MCF 10A (cell line): ENCODE measurements at regions not wholly inside any gene's neighbourhood (a gene's known extent, or its start where the extent isn't known, plus 50 kb on each side); places are given as distances from the start of the nearest gene placed in this dataset.

Experiments used
- BruUV-seq: library from RNA; stranded (reverse); fragments of 400-500 nt; replicated peaks from 2 replicates; lab custom pipeline; 2021; lab: Mats Ljungman, UMichigan
- CTCF ChIA-PET: fragments of 300-600 bp; sonication (Branson Sonifier 250); formaldehyde crosslinking; extraction: SDS; loops from one replicate; lab custom pipeline; 2021; ENCODE audit warnings: antibody characterized with exemption, inconsistent platforms; lab: Yijun Ruan, JAX
- POLR2A ChIA-PET: fragments of 300-600, 350-650 bp; sonication (Branson Sonifier 250); formaldehyde crosslinking; extraction: SDS; loops from one replicate; lab custom pipeline; 2020; ENCODE audit warnings: antibody characterized with exemption, inconsistent platforms; lab: Yijun Ruan, JAX
- DNase-seq: peaks from one replicate; pipeline ENCODE4 v3.0.0-alpha.2; 2018; ENCODE audit not compliant: unreplicated experiment
- H3K27ac Mint-ChIP-seq: one replicate; pipeline ENCODE4 v1.8.0; 2022; ENCODE audit warnings: mild to moderate bottlenecking, low read depth, mixed read lengths; ENCODE audit not compliant: unreplicated experiment
- H3K27me3 Mint-ChIP-seq: one replicate; pipeline ENCODE4 v1.8.0; 2022; ENCODE audit warnings: mixed read lengths; ENCODE audit not compliant: insufficient read depth, unreplicated experiment
- H3K36me3 Mint-ChIP-seq: one replicate; pipeline ENCODE4 v1.8.0; 2022; ENCODE audit warnings: mild to moderate bottlenecking, moderate library complexity, mixed read lengths; ENCODE audit not compliant: insufficient read depth, unreplicated experiment
- H3K4me1 Mint-ChIP-seq: one replicate; pipeline ENCODE4 v1.8.0; 2022; ENCODE audit warnings: mixed read lengths; ENCODE audit not compliant: insufficient read depth, unreplicated experiment
- H3K4me3 Mint-ChIP-seq: one replicate; pipeline ENCODE4 v1.8.0; 2022; ENCODE audit warnings: mild to moderate bottlenecking, moderate library complexity, mixed read lengths; ENCODE audit not compliant: unreplicated experiment
- H3K9me3 Mint-ChIP-seq: one replicate; pipeline ENCODE4 v1.8.0; 2022; ENCODE audit warnings: mixed read lengths; ENCODE audit not compliant: unreplicated experiment
- intact Hi-C: fragments of 100-400 bp; cut with micrococcal nuclease; formaldehyde crosslinking; loops from 2 replicates; pipeline ENCODE4 v1.14.1; 2022
- TF ChIP-seq, protein P1 (sequence below): fragments of 200-600 bp; IDR thresholded peaks from one replicate; pipeline ENCODE4 v1.8.0; 2022; ENCODE audit warnings: antibody characterized with exemption, mild to moderate bottlenecking; ENCODE audit not compliant: unreplicated experiment

DNA sequence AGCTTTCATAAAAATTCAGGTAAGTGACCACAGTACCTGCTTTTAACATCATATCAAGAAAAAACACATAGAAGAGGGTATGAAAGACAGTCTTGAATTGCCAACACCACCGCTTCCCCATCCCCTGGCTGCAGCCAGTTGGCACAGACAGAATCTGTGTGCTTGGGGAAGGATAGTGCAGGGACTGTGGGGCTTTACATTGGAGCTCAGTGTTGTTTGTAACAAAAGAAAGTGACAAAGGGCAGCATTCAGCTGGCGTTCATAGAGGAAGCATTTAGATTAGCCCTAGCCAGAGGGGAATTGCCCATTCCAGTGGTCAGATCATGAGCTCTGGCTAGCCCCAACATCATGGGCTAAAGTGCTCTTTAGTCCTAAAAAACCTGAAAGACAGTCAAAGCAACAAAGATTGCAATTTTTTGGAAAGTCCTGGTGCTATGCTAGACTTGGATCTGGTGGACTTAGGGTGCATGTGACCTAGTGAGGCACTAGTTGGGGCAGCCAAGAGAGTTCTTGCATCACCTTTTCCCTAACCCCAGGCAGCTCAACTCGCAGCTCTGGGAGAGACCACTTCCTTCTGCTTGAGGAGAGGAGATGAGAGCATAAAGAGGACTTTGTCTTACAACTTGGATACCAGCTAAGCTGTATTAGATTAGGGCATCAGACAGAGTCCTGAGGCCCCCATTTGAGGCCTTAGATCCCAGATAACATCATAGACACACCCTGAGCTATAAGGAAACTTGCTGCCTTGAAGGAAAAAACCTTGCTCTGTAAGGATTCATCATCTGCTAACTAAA, 1602.4 kb upstream of the ADGRL3 start:
- H3K27me3 Mint-ChIP-seq: no peaks in the 10 kb centered on the region
- H3K9me3 Mint-ChIP-seq: no peaks in the 10 kb centered on the region
- CTCF ChIA-PET: interaction anchor here (0.6 kb wide), 1 partner anchor 259 kb away, joined by 3 read pairs; no protein-coding TSS in a partner anchor
- POLR2A ChIA-PET: no interaction called here
- intact Hi-C loops: no loop called here
- H3K36me3 Mint-ChIP-seq: peaks cover 6% of the 10 kb centered on the region
- TF ChIP-seq, protein P1, sequence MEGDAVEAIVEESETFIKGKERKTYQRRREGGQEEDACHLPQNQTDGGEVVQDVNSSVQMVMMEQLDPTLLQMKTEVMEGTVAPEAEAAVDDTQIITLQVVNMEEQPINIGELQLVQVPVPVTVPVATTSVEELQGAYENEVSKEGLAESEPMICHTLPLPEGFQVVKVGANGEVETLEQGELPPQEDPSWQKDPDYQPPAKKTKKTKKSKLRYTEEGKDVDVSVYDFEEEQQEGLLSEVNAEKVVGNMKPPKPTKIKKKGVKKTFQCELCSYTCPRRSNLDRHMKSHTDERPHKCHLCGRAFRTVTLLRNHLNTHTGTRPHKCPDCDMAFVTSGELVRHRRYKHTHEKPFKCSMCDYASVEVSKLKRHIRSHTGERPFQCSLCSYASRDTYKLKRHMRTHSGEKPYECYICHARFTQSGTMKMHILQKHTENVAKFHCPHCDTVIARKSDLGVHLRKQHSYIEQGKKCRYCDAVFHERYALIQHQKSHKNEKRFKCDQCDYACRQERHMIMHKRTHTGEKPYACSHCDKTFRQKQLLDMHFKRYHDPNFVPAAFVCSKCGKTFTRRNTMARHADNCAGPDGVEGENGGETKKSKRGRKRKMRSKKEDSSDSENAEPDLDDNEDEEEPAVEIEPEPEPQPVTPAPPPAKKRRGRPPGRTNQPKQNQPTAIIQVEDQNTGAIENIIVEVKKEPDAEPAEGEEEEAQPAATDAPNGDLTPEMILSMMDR: no peak
- no peak for DNase-seq
- no peak overlapping the region for H3K4me3 Mint-ChIP-seq
- no peaks in the 10 kb centered on the region for H3K4me1 Mint-ChIP-seq
- BruUV-seq: no TSS peak
- H3K27ac Mint-ChIP-seq: no peak overlapping the region

DNA sequence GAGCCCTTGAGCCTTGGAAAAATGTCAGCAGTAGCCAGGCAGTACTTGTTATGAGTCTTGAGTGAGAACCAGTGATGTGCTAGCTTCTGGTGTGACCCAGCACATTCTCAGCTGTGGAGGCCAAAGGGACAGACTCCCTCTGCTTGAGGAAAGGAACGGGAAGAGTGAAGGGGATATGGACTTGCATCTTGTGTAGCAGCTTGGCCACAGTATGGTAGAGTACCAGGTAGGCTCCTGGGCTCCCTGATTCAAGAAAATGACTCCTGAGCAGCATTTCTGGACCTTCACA, 1601.9 kb upstream of the ADGRL3 start:
- POLR2A ChIA-PET: no interaction called here
- DNase-seq: no peak
- CTCF ChIA-PET: no interaction called here
- no peaks in the 10 kb centered on the region for H3K27me3 Mint-ChIP-seq
- no peaks in the 10 kb centered on the region for H3K9me3 Mint-ChIP-seq
- intact Hi-C loops: no loop called here
- no peaks in the 10 kb centered on the region for H3K4me1 Mint-ChIP-seq
- TF ChIP-seq, protein P1: no peak
- no peak overlapping the region for H3K4me3 Mint-ChIP-seq
- H3K36me3 Mint-ChIP-seq: peaks cover 6% of the 10 kb centered on the region
- no TSS peak for BruUV-seq
- H3K27ac Mint-ChIP-seq: no peak overlapping the region

DNA sequence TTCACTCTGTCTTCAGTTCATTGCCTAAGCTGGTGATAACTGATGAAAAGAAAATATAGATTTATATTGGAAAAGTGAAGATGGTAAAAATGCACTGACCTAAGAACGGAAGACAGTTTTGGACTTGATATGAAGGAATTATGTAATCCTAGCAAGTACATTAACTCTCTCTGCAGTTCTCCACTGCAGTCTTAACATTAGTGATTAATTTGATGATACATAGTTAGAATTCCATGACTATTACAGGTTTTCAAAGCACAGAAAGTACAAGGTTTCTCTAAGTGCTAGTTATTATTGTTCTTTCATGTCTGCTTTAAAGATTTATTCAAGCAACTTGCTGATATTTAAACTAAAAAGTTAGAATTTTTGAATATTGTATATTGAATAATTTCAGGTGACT, 1591.7 kb upstream of the ADGRL3 start:
- Mint-ChIP-seq H3K9me3 (no peaks in the 10 kb centered on the region), H3K27ac (no peak overlapping the region), H3K4me3 (no peak overlapping the region), H3K4me1 (peaks cover 7% of the 10 kb centered on the region), H3K36me3 (no peaks in the 10 kb centered on the region), H3K27me3 (no peaks in the 10 kb centered on the region)
- intact Hi-C loops: no loop called here
- ChIA-PET CTCF (interaction anchor here (0.8 kb wide), 1 partner anchor 9 kb away, joined by 3 read pairs; no protein-coding TSS in a partner anchor), POLR2A (no interaction called here)
- no TSS peak for BruUV-seq
- peak; percentile 13 for DNase-seq
- TF ChIP-seq, protein P1: no peak

DNA sequence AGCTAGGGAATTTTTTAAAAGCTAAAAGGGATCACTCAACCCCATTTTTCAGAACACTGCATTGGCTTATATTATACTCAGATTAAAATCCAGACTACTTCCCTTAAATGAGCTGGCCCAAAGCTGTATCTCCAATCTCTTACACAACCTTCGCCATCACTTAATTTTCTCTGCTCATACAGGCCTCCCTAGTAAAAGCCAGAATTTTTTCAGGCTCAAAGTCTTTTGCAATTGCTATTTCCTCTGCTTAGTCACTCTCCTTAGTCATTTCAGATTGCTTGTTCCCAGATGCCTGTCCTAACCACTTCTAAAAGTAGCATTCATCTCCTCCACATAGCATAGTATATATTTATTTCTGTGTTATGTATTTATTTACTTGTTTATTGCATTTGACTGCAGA, 1587.9 kb upstream of the ADGRL3 start:
- intact Hi-C loops: loop anchor here (10.0 kb wide), 1 partner anchor 593 kb away; no protein-coding TSS in a partner anchor
- ChIA-PET CTCF (no interaction called here), POLR2A (no interaction called here)
- H3K36me3 Mint-ChIP-seq: no peaks in the 10 kb centered on the region
- no peaks in the 10 kb centered on the region for H3K4me1 Mint-ChIP-seq
- peak; percentile 87 for DNase-seq
- H3K27ac Mint-ChIP-seq: no peak overlapping the region
- BruUV-seq: no TSS peak
- no peak overlapping the region for H3K4me3 Mint-ChIP-seq
- H3K27me3 Mint-ChIP-seq: no peaks in the 10 kb centered on the region
- H3K9me3 Mint-ChIP-seq: peaks cover 9% of the 10 kb centered on the region
- TF ChIP-seq, protein P1: no peak
